HG02798 (cell line): ENCODE measurements at regions not wholly inside any gene's neighbourhood (a gene's known extent, or its start where the extent isn't known, plus 50 kb on each side); places are given as distances from the start of the nearest gene placed in this dataset.

Experiments used
- ATAC-seq: cut with Tn5 transposase; IDR thresholded peaks from one replicate; pipeline ENCODE4 v1.9.1; 2021; ENCODE audit warnings: mild to moderate bottlenecking; ENCODE audit not compliant: unreplicated experiment, poor library complexity

DNA sequence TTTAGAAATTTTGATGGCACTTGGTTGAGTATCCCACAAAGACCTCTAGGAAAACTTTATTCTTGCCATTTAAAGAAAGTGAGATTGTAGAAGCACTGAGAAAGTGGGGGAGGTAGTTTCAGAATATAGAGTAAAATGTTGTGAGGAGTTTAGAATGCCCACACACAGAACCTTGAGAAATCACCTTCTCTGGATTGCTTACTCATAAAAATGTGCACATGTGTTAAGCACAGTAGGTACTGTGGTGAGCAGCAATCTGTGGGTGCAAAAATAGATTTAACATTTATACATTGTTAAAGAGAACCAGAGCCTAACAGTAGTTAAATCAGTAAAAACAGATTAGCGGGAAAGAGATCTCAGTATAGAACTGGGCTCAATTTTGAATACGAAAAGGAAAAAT is 201.2 kb upstream of the NWD2 start:
- peak; percentile 70 for ATAC-seq

DNA sequence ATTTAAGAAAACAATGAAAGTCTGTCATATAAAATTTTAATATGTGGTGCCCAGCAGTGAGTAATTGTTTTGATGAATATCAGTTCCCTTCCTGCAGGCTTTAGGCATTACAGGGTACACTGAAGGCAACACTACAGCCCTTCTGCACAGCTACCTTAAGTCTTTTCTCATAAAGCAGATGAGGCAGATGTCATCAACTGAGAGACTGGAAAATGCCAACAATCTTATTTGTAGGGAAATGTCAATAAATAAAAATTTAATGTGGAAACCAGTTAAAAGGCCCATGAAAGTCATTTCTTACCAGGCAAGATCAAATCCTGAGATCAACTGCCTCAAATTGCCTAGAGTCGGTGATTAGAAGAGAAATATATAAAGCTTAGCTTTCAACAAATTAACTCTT is 193.4 kb upstream of the NWD2 start:
- ATAC-seq, result no peak

DNA sequence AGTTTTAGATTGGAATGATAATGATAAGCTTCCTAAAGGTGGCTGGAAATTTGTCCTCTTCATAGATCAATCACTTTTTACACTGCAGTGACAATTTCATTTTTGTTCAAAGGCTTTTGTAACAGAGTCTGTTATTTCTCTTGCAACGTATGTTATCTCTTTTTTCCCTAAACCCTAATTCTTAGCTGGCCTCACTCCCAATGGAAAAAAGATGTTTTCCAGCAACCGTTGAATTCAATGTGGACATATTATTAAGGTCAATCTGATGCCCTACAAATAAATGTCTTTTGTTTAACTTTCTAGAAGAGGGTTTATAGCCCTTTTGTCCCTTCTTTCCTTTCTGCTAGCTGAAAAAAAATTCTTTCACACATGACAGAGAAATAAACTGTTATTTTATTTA is 192.7 kb upstream of the NWD2 start:
- no peak for ATAC-seq

DNA sequence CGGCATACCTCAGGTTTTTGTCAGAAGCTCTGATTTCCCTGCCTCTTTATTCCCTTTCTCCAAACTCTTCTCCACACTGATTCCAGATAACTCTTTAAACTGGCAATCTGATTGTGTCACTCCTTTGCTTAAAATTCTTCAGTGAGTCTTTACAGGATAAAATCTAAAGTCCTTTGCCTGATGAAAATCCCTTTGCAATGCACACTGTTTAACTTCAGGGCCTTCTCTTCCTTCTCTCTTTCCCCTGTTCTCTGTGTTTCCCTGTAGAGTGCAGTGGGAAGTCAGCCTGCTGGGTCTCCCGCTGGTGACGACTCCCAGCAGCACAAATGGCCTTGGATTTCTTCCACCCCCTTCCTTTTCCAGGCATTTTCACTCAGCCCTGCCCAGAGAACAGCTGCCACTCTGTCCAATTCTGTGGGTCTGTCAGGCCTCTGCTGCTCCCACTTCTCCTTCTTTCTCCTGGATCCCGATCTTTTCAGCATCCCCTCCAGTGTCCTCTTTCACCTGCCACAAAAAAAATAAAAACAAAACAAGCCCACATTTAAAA is 189.9 kb upstream of the NWD2 start:
- no peak for ATAC-seq

DNA sequence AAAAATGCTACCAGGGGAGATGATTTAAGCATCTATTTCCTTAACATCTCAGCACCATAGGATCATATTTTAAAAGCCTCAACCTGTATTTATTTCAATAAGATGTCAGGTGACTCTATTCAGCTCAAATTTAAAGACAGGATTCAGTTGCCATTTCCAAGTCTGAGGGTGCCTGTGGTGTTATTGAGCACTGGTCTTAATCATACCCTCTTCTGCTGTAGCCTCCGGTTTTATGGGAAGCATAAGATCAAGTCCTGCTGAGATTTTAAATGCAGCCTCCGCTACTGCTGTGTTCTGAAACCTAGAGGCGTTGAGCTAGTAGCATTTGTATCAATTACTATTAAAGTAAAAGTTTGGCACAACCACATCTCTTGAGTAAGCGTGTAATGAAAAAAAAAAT is 185.7 kb upstream of the NWD2 start:
- ATAC-seq, result no peak

DNA sequence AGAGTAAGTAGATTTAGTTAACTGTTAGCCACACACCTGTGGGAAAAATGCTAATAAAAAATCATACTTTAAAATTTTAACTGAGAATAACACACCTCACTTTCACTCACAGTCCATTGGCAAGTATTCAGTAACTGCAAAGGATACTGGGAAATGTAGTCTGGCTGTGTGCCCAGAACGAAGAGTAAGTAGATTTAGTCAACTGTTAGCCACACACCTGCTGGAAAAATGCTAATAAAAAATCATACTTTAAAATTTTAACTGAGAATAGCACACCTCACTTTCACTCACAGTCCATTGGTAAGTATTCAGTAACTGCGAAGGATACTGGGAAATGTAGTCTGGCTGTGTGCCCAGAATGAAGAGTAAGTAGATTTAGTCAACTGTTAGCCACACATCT is 178.4 kb upstream of the NWD2 start:
- no peak for ATAC-seq

DNA sequence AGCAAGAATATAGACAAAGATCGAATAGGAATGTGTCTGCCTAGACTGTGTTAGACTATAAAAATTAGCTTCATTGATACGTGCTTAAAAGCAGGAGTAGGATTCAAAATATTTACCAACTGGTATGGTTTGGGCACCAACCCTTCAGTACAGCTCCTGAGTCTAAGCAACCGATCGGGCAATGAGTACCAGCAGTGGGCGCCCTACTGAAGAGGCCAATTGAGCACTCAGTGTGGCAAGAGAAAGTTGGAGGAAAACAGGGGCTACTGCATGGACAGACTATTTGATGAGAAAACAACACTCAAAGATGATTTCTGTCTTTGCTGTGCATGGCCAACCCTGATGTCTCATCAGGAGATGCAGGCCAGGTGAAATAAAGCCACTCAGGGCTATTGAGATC is 176.0 kb upstream of the NWD2 start:
- no peak for ATAC-seq

DNA sequence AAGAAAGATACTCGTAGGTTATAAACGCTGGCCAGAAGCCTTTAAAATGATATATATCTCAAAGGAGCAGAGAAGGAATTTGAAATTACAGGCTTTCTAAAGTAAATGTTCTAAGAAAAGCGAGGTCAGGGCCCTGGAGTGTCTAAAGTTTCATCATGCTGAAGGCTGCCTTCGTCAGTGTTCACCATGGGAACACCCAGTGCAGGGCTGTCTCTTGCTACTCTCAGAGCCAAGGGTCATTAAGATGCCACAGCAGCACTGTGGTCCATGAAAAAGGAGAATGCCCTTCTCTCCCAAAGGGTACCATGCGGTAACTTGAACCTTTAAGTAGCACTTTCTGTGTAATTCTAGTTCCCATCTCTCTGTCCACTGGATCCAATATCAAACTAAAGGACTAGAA is 174.5 kb upstream of the NWD2 start:
- ATAC-seq, result no peak

DNA sequence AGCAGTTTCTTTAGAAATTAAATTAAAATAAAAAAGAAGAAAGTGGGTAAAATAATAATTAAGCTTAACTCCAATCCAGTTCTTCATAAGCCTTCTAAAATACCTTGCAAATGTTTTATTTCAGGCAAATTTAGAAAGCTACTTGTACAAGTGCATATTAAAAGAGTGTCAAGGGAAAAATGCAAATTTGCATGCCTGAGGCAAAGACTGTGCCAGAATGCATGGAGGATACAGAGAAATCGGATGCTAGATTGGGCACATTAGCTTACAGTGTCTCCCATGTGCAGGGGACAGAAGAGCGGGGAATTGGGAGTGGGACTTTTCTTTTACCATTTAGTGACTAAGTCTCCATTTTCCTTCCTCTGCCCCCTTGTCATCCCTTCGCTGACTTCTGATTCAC is 173.0 kb upstream of the NWD2 start:
- no peak for ATAC-seq

DNA sequence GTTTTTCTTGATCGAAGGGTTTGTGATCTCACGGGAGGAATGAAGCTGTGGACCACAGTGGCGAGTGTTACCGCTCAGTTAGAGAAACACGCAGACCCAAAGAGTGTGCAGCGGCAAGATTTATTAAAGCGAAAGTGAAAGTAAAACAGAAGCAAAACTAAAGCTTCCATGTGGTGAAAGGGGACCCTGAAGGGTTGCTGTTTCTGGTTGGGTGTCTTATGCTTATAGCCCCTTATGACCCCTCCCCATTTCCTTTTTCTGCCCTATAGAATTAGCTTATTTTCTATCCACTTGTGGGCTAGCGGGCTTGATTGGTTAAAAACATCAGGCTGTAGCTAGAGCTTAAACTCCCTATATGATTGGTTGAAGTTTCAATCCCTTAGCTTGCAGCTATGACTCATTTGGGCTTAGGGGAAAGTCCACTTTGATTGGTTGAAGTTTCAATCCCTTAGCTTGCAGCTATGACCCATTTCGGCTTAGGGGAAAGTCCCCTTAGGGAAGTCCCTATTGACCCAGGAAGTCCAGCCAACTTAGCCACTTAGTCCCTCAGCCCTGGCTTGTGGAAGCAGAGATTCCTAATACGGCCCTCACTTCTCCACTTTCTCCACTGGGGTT is 171.2 kb upstream of the NWD2 start:
- no peak for ATAC-seq

DNA sequence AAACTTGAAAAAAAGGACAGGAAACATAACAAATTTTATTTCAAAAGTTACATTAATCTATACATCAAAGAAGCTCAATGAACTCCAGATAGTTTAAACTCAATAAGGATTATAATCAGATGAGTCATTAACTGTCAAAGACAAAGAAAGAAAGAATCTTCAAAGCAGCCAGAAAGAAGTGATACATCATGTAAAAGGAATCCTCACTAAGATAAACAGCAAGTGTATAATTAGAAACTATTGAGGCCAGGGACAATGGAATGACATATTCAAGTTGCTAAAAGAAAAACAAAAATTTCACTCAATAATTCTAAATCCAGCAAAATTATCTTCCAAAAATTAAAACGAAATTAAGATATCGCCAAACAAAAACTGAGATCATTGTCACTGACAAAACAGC is 161.6 kb upstream of the NWD2 start:
- no peak for ATAC-seq

DNA sequence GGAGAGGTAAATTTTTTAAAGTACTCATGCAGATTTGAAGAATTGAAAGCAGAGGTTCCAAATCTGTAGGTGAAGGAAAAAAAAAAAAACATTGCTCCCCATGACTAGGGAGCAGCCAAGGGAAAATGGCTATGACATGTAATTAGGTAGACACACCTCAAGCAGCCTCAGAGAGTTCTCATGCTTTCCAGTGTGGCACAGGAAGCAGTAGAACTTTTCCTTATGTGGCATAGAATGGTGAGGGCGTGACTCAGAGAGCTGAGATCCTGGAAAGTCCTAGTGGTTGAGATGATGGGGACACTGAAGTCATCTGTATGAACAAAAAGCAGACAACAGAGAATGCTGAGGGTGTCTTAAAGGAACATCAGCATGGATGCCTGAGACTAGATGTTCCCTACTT is 148.6 kb upstream of the NWD2 start:
- ATAC-seq, result no peak

DNA sequence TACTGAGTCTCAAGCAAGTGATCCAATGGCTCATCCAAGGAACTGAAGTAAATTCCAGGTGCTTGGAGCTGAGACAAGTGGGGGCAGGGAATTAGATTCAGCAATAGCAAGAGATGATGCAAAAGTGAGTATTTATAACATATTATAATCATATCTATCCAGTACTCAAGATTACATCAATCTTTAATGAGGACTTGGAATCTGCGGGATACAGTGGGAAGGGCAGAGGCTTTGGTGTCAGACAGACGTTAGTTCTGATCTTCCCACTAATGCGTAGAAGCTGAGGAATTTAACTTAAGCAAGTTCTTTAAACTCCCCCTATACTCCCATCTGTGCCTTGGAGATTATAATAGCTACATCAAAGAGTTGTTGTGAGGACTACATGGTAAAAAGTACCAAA is 143.4 kb upstream of the NWD2 start:
- no peak for ATAC-seq

DNA sequence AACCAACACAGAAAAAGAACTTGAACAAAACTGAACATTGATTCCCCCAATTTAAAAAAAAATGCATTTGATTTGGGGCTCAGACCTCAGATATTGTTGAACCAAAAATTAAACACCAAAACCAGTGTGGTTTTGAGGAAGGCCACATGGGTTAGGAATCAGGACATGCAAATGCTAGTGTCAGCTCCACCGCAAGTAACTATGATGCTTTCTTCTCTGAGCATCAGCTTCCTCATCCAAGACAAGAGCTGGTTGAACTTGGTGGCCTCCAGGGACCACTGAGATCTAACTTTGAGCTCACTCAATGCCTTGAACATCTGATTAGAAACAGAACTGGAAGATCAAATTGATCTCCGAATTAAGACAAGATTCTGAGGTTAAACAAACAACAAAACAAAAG is 142.9 kb upstream of the NWD2 start:
- peak; percentile 71 for ATAC-seq

DNA sequence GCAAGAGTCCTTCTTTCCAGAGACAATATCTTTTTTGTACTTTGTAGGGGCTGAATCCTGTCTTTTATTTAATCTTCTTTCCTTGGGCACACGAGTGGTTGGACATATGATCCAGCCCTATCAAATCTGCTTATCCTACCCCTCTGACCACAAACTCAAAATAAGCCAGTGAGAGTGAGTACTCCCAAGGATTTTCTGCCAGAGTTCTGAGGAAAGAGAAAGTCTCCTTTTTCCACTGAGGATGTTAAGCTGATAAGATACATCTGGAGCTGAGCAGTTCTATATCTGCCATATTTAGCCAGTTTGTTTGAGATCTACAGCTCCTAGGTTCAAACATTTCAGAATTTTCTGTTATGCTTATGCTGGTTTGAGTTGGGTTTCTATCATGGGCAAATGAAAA is 134.8 kb upstream of the NWD2 start:
- ATAC-seq, result no peak

DNA sequence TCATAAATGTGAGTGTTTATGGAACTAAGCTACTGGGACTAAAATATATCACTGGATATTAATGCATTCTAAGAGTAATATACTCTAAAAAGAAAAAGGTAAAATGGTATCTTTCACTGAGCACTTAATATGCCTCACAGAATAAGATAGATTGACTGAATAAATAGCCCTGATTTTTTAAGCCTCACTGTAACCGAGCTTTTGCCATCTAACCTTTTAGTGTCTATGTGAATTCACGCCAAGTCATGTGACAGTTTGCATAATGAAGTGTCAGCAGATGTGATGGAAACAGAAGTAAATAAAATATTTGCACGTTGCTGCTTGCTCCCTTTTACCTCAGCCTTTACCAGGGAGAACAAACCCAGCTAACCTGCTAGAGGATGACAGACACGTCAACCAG is 119.7 kb upstream of the NWD2 start:
- no peak for ATAC-seq

DNA sequence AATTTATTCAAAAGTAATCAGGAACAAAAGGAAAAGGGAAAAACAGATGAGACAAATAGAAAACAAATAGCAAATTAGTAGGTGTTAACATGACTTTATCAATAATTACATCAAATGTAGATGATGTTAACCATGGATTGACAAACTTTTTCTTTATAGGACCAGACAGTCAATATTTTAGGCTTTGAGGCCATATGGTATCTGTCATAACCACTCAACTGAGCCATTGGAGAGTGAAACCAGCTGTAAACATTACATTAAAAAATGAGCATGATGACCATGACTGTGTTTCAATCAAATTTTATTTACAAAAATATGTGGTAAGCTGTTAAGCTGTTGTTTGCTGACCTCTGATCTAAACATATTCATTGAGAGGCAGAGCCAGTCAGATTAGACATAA is 118.5 kb upstream of the NWD2 start:
- ATAC-seq, result no peak

DNA sequence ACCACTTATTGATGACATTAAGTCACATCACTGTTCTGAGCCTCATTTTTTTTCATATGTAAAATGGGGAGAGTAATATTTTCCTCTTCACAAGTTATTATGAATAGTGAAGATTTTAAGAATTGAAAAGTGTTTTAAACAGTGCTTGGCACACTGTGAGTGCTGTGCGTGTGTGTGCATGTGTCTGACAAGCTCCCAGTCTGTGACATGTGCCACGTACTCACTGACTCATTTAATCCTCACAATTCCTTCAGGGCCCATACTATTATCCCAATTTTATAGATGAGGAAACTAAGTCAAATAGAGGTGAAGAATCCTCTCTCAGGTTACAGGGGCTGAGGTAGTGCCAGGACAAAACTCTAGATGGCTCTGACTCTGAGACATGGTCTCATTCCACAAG is 114.1 kb upstream of the NWD2 start:
- no peak for ATAC-seq

DNA sequence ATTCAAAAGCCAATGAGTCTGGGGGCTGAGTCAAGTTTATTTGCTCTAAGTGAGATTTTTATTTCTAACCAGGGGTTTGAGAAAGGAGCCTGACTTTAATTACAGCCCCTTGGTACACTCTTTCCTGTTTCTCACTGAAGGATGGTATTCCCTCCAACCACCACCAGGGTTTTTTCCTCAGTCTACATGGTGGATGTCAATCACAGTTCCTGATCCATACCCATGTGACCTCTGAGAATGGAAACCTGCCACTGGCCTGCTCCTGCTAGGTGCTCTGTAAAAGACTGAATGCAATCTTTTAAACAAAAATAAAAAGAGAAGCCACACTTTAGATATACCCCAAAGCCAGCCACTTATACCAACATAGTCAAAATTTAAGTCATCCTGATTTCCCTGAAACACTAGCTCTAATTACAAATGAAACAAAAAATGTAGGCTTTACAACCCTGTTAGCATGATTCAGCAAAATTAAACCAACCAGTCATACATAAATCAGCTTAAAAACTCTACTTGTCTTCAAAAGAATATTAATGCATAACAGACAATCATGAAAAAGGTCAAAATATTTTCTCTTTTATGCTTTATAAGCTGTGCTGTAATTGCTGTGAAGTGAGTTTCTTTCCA is 112.1 kb upstream of the NWD2 start:
- ATAC-seq, result no peak

DNA sequence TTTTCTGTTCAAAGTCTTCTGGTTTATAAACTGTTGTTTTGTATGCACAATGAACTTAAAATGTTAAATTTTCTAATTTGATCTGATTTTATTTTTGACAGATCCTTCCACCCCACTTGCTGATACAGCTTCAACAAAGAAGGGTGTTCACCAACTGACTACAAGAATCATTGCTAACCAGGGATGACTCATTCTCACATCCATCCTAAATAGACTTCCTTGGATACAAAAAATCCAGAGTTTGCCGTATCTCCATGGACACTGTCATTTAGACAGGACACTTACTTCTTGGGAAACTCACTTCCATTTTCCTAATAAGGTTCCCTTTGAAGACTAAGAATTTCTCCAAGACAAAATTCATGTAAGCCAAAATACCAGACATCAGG is 111.6 kb upstream of the NWD2 start:
- ATAC-seq, result no peak

DNA sequence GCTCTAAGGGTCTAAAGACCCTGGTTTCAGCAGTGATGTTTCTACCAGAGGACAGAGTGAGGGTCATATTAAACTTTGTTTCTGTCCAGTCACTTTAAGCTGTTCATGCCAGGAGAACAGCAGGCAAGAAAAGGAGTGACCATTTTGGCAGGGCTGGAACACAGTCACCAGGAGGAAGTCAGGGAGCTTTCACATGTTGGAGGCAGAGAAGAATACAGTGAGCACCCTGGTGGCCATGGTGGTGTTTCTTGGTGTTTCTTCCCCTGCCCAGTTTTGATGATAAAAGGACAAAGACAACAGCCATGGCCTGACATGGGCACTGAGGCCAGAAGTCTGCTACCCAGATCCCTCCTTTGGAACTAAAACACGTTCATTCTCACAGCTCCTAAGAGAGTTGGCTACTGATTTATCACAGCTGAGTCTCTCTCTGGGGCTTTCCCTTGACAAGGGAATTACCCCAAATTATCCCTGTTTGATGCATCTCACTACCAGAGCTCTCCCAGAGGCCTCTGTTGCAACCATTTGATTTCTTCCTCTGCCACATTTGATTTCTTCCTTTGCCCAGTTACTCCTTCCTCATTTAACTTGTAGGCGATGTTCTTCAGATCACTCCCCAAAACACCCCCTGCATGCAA is 106.4 kb upstream of the NWD2 start:
- peak; percentile 79 for ATAC-seq

DNA sequence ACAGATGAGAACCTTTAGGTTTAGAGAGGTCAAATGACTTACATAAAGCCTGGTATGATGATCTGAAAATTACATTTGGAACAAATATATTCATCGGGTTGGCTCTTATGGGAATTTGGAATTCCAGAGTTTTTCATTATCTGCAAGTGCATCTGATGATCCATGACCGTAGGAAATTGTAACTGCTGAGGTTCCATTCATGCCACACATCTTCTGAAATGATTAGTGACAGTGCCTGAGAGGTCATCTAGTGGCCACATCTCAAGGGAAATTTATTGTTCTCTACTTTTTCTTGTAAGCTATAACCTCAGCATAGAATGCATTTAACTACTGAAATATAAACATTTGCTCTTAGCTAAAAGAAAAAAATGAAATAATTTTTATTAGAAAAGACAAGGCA is 105.8 kb upstream of the NWD2 start:
- peak; percentile 50 for ATAC-seq
